ENCODE measurements at regions not wholly inside any gene's neighbourhood (a gene's known extent, or its start where the extent isn't known, plus 50 kb on each side); places are given as distances from the start of the nearest gene placed in this dataset.

GRCh38 chr3:147925272-147925671, 516.1 kb downstream of the ZIC1 start:
- no peak for TF ChIP-seq USF2 (IDR thresholded peaks at IDR 0.05; ENCODE audit: low read depth, low read length)
- no peak for TF ChIP-seq CTCF (conservative IDR thresholded peaks at IDR 0.05; ENCODE audit: low read depth, low read length)
- TF ChIP-seq MXI1 (IDR thresholded peaks at IDR 0.05; ENCODE audit: borderline replicate concordance, low read depth, low read length) = no peak
- TF ChIP-seq CHD1 (IDR thresholded peaks at IDR 0.05; ENCODE audit: low read depth, low read length) = no peak
- no peak for TF ChIP-seq POLR2A (IDR thresholded peaks at IDR 0.05; ENCODE audit: low read depth, low read length)
- TF ChIP-seq MAFK (IDR thresholded peaks at IDR 0.05; ENCODE audit: low read depth, low read length) = no peak

All from IMR-90 (cell line).